ENCODE measurements at regions not wholly inside any gene's neighbourhood (a gene's known extent, or its start where the extent isn't known, plus 50 kb on each side); places are given as distances from the start of the nearest gene placed in this dataset.

GRCh38 chr16:59252317-59252716 lies 518.2 kb upstream of the GOT2 start:
- FAIRE-seq = no peak

GRCh38 chr16:59249011-59249410 lies 514.9 kb upstream of the GOT2 start:
- no peak for FAIRE-seq

- no peak for FAIRE-seq
These were observed 508.4 kb upstream of the GOT2 start for GRCh38 chr16:59242556-59242955.

- FAIRE-seq = no peak
These were observed 504.1 kb upstream of the GOT2 start for GRCh38 chr16:59238246-59238645.

GRCh38 chr16:59236804-59237458 lies 502.8 kb upstream of the GOT2 start:
- no peak for FAIRE-seq

- FAIRE-seq = no peak
These were observed 490.3 kb upstream of the GOT2 start for GRCh38 chr16:59224401-59224800.

GRCh38 chr16:59220011-59220410 lies 485.9 kb upstream of the GOT2 start:
- FAIRE-seq = no peak

- FAIRE-seq = no peak
These were observed 482.2 kb upstream of the GOT2 start for GRCh38 chr16:59216291-59216690.

- FAIRE-seq = no peak
These were observed 480.3 kb upstream of the GOT2 start for GRCh38 chr16:59214455-59214854.

- FAIRE-seq = no peak
These were observed 479.8 kb upstream of the GOT2 start for GRCh38 chr16:59213952-59214351.

- FAIRE-seq = no peak
These were observed 478.4 kb upstream of the GOT2 start for GRCh38 chr16:59212492-59213024.

GRCh38 chr16:59210955-59211541 lies 476.9 kb upstream of the GOT2 start:
- no peak for FAIRE-seq

GRCh38 chr16:59205403-59205802 lies 471.3 kb upstream of the GOT2 start:
- no peak for FAIRE-seq

GRCh38 chr16:59204589-59204988 lies 470.5 kb upstream of the GOT2 start:
- no peak for FAIRE-seq

GRCh38 chr16:59202233-59202862 lies 468.2 kb upstream of the GOT2 start:
- no peak for FAIRE-seq

- FAIRE-seq = no peak
These were observed 467.7 kb upstream of the GOT2 start for GRCh38 chr16:59201821-59202220.

GRCh38 chr16:59201160-59201559 lies 467.0 kb upstream of the GOT2 start:
- no peak for FAIRE-seq

- no peak for FAIRE-seq
These were observed 464.4 kb upstream of the GOT2 start for GRCh38 chr16:59198487-59198886.

- no peak for FAIRE-seq
These were observed 461.1 kb upstream of the GOT2 start for GRCh38 chr16:59195242-59195641.

- no peak for FAIRE-seq
These were observed 459.5 kb upstream of the GOT2 start for GRCh38 chr16:59193637-59194036.

- FAIRE-seq = no peak
These were observed 458.6 kb upstream of the GOT2 start for GRCh38 chr16:59192551-59193199.

GRCh38 chr16:59190731-59191130 lies 456.6 kb upstream of the GOT2 start:
- FAIRE-seq = no peak

- FAIRE-seq = no peak
These were observed 453.9 kb upstream of the GOT2 start for GRCh38 chr16:59188029-59188428.
